GM12872 (cell line): ENCODE measurements at regions not wholly inside any gene's neighbourhood (a gene's known extent, or its start where the extent isn't known, plus 50 kb on each side); places are given as distances from the start of the nearest gene placed in this dataset.

ENCODE experiments used
- TF ChIP-seq, protein P1 (sequence below): IDR thresholded peaks from 3 replicates; pipeline ENCODE4 v1.5.1; 2011; ENCODE audit warnings: low read depth, mild to moderate bottlenecking, low read length, moderate library complexity; ENCODE audit not compliant: insufficient read depth

DNA sequence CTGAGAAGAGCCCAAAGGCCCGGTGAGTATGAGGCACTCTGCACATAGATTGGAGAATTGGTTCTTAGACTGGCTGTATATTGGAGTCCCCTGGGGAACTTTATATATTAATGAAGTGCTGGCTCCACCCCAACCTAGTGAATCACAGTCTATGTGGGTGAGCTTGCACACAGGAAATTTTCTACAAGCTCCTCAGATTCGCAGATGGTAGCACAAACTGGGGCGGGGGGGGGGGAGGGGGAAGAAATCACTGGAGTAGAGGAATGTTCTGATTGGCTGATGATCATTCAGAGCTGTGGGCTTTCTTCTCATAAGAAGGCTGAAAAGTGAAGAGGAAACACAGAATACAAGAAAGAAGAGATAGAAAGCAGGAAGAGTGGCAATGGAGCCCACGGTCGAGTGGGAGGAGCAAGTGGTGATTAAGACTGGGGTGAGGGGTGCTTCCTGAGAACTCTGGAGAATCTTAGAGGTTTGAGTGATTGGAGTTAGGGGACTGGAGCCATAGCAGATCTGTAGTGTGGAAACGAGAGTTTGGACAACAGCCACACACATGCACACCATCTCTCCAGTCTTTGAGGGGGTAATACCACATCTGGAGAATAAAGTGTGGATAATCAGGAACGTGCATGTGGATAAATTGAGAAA, 465.9 kb upstream of the DAB1 start:
- TF ChIP-seq, protein P1, sequence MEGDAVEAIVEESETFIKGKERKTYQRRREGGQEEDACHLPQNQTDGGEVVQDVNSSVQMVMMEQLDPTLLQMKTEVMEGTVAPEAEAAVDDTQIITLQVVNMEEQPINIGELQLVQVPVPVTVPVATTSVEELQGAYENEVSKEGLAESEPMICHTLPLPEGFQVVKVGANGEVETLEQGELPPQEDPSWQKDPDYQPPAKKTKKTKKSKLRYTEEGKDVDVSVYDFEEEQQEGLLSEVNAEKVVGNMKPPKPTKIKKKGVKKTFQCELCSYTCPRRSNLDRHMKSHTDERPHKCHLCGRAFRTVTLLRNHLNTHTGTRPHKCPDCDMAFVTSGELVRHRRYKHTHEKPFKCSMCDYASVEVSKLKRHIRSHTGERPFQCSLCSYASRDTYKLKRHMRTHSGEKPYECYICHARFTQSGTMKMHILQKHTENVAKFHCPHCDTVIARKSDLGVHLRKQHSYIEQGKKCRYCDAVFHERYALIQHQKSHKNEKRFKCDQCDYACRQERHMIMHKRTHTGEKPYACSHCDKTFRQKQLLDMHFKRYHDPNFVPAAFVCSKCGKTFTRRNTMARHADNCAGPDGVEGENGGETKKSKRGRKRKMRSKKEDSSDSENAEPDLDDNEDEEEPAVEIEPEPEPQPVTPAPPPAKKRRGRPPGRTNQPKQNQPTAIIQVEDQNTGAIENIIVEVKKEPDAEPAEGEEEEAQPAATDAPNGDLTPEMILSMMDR = no peak

DNA sequence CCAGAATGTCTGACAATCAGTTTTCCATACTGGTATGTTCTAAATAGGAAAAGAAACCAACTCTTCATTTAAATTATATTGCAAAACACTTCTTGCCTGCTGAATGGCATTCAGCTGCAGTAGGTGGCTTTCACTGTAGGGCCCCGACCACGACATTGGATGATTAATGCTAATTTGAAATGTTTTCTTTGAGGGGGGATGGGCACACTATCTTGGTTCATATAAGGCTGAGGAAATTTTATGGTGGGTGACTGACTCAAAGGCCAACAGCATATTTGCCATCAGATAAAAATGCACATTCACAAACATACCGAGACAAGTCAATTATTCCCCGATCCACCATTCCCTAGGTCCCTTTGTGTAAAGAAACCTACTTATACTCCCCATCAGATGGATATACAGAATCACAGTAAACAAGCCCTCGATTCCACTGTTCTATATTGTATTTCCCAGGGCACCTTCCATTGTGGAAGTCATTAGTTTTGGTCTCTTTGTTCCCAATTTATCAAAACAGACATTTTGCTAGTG, 464.2 kb upstream of the DAB1 start:
- TF ChIP-seq, protein P1 = no peak

- TF ChIP-seq, protein P1 = no peak
Observed at GRCh38 chr1:57886376-57886775, 462.5 kb upstream of the DAB1 start.

DNA sequence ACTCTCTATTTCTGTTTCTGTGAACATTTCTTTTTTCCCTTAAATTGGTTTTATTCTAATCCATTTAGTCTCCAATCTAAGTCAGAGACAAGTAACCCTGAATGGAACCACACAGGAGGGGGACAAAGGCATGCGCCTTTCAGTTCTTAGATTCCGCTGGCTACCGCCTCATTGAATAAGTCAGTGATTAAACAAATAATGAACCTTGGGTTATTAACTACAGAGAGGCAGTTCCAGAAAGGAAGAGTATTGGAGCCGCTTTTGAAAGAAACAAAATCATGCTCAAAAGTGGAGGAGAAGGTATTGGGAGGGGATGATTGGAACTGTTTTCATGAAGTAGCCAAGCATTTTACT, 459.8 kb upstream of the DAB1 start:
- TF ChIP-seq, protein P1 = no peak

DNA sequence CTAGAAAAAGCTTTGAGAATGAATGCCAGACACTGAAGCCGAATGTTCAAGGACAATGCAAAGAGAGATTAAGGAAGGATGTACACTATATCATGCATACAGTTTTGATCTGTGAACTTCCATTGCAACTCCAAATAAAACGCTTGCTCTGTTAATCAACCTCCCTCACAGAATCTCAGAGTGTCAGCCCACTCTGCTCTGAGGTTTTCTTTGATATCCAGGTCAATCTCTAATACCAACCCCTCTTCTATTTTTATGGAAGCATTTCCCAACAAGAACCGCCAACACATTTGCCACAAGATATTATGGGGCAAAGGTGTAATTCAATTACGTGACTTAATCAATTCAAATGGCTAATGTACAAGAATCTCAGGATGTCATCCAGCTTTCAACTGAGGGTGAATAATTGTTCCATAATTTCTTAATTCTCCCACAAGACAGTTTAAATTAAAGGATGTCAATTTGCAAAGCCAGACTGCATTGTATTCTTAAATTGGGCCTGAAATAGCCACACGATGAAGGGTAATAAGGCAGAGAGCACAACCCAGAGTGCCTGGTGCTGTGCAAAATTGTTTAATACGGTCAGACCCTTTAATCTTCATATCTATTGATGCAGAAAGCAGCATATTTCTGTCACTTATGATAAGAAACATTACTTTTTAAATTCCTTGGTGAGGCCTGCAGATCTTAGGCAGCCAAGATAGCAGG, 459.2 kb upstream of the DAB1 start:
- TF ChIP-seq, protein P1 = no peak

DNA sequence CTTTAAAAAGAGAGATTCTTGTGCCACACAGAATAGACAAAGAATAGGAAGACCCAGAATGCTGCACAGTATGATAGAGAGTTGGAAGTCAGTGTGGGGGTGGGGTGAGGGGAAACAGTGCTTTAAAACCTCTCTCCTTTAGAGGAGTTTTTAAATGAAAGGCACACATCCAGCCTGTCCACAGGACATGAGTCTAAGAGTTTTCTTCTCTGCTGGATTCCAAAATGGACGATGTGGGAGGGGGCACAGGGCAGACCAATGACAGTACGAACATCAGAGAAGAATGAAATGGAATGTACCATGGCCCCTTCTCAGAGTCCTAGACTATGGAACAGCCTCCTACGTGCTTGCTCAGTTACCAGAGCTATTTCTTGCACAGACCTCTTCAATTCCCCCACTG, 458.2 kb upstream of the DAB1 start:
- TF ChIP-seq, protein P1 = no peak

DNA sequence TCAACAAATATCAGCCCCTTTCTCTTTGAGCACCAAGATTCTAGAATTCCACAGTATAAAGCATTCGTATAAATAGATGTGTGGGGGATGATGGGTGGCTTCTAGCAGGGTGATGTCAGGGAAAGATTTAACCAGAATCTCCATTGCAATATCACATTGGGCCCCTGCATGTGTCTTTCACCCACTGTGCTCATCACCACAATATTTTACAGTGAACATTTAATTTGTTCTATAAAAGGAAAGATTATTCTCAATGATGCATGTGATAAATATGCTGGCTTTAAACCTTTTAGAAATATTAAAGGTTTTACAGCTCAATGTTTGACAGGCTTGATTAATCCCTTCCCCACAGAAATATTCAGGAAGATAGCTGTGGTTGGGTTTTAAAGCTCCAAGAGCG, 457.8 kb upstream of the DAB1 start:
- TF ChIP-seq, protein P1 = no peak
